ENCODE measurements at regions not wholly inside any gene's neighbourhood (a gene's known extent, or its start where the extent isn't known, plus 50 kb on each side); places are given as distances from the start of the nearest gene placed in this dataset.

DNA sequence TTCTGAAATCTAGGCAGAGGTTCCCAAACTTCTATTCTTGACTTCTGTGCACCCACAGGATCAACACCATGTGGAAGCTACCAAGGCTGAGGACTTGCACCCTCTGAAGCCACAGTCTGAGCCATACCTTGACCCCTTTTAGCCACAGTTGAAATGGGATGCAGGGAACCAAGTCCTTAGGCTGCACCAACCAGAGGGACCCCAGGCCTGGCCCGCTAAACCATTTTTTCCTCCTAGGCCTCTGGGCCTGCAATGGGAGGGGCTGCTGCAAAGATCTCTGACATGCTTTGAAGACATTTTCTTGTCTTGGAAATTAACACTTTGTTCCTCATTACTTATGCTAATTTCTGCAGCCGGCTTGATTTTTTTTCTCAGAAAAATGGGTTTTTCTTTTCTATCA lies 133.9 kb upstream of the TSPAN8 start:
- TF ChIP-seq, protein P1, sequence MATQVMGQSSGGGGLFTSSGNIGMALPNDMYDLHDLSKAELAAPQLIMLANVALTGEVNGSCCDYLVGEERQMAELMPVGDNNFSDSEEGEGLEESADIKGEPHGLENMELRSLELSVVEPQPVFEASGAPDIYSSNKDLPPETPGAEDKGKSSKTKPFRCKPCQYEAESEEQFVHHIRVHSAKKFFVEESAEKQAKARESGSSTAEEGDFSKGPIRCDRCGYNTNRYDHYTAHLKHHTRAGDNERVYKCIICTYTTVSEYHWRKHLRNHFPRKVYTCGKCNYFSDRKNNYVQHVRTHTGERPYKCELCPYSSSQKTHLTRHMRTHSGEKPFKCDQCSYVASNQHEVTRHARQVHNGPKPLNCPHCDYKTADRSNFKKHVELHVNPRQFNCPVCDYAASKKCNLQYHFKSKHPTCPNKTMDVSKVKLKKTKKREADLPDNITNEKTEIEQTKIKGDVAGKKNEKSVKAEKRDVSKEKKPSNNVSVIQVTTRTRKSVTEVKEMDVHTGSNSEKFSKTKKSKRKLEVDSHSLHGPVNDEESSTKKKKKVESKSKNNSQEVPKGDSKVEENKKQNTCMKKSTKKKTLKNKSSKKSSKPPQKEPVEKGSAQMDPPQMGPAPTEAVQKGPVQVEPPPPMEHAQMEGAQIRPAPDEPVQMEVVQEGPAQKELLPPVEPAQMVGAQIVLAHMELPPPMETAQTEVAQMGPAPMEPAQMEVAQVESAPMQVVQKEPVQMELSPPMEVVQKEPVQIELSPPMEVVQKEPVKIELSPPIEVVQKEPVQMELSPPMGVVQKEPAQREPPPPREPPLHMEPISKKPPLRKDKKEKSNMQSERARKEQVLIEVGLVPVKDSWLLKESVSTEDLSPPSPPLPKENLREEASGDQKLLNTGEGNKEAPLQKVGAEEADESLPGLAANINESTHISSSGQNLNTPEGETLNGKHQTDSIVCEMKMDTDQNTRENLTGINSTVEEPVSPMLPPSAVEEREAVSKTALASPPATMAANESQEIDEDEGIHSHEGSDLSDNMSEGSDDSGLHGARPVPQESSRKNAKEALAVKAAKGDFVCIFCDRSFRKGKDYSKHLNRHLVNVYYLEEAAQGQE (IDR thresholded peaks at IDR 0.05; ENCODE audit: borderline replicate concordance in 1 of 2, low read depth in 1 of 2, low read length in 2 of 2) = no peak
- TF ChIP-seq POLR2AphosphoS2 (IDR thresholded peaks at IDR 0.05; ENCODE audit: low read depth, low read length) = no peak
- no peak for TF ChIP-seq SMC3 (IDR thresholded peaks at IDR 0.05; ENCODE audit: low read length)
- TF ChIP-seq, protein P2, sequence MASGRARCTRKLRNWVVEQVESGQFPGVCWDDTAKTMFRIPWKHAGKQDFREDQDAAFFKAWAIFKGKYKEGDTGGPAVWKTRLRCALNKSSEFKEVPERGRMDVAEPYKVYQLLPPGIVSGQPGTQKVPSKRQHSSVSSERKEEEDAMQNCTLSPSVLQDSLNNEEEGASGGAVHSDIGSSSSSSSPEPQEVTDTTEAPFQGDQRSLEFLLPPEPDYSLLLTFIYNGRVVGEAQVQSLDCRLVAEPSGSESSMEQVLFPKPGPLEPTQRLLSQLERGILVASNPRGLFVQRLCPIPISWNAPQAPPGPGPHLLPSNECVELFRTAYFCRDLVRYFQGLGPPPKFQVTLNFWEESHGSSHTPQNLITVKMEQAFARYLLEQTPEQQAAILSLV (CRISPR knock-in tag; IDR thresholded peaks at IDR 0.05; ENCODE audit: borderline replicate concordance) = no peak
- no peak for TF ChIP-seq KLF12 (CRISPR knock-in tag; IDR thresholded peaks at IDR 0.05; ENCODE audit: borderline replicate concordance)
- TF ChIP-seq, protein P3, sequence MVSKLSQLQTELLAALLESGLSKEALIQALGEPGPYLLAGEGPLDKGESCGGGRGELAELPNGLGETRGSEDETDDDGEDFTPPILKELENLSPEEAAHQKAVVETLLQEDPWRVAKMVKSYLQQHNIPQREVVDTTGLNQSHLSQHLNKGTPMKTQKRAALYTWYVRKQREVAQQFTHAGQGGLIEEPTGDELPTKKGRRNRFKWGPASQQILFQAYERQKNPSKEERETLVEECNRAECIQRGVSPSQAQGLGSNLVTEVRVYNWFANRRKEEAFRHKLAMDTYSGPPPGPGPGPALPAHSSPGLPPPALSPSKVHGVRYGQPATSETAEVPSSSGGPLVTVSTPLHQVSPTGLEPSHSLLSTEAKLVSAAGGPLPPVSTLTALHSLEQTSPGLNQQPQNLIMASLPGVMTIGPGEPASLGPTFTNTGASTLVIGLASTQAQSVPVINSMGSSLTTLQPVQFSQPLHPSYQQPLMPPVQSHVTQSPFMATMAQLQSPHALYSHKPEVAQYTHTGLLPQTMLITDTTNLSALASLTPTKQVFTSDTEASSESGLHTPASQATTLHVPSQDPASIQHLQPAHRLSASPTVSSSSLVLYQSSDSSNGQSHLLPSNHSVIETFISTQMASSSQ (IDR thresholded peaks at IDR 0.05; ENCODE audit: low read depth) = no peak
- TF ChIP-seq, protein P3 (CRISPR knock-in tag; IDR thresholded peaks at IDR 0.05; ENCODE audit: borderline replicate concordance) = no peak
- TF ChIP-seq CCAR2 (optimal IDR thresholded peaks at IDR 0.05; ENCODE audit: low read depth, low read length) = no peak
